NB4 (cell line): ENCODE measurements at regions not wholly inside any gene's neighbourhood (a gene's known extent, or its start where the extent isn't known, plus 50 kb on each side); places are given as distances from the start of the nearest gene placed in this dataset.
"Not testable (repeated sequence)": the region's sequence is repeated elsewhere in the genome, so short reads cannot be mapped to it uniquely, and the experiment has no call there.

ENCODE experiments used
- DNase-seq: peaks from one replicate; pipeline ENCODE4 v3.0.0; 2010; ENCODE audit warnings: low read depth
- H3K4me3 ChIP-seq: one replicate; pipeline ENCODE4 v1.5.1; 2011; ENCODE audit warnings: mild to moderate bottlenecking, low read depth, low read length, moderate library complexity
- CTCF ChIP-seq: IDR thresholded peaks from one replicate; pipeline ENCODE4 v1.5.1; 2012; ENCODE audit warnings: low read depth, low read length
- MAX ChIP-seq: IDR thresholded peaks from 2 replicates; pipeline ENCODE4 v1.6.1; 2011; ENCODE audit warnings: low read depth, low read length
- MYC ChIP-seq: IDR thresholded peaks from 2 replicates; pipeline ENCODE4 v1.6.1; 2011; ENCODE audit warnings: low read depth, low read length
- POLR2A ChIP-seq: IDR thresholded peaks from 2 replicates; pipeline ENCODE4 v1.6.1; 2011; ENCODE audit warnings: mild to moderate bottlenecking; ENCODE audit not compliant: insufficient read length; ENCODE audit errors: extremely low read depth

GRCh38 chr4:103947617-103948016 lies 227.8 kb upstream of the TACR3 start:
- no peak overlapping the region for H3K4me3 ChIP-seq
- TF ChIP-seq CTCF, result no peak
- TF ChIP-seq MAX, result no peak
- no peak for TF ChIP-seq POLR2A
- no peak for TF ChIP-seq MYC
- no peak for DNase-seq

GRCh38 chr4:103946621-103947268 lies 227.0 kb upstream of the TACR3 start:
- H3K4me3 ChIP-seq, DNase-seq: not testable (repeated sequence)

GRCh38 chr4:103938488-103938887 lies 218.7 kb upstream of the TACR3 start:
- no peak overlapping the region for H3K4me3 ChIP-seq
- TF ChIP-seq POLR2A (no peak), CTCF (no peak), MAX (no peak), MYC (no peak)
- no peak for DNase-seq

- TF ChIP-seq POLR2A (no peak), CTCF (no peak), MAX (no peak), MYC (no peak)
- DNase-seq, result no peak
- no peak overlapping the region for H3K4me3 ChIP-seq
Observed at GRCh38 chr4:103936653-103937145, 216.9 kb upstream of the TACR3 start.

- peak; percentile 53 for DNase-seq
- TF ChIP-seq POLR2A, result no peak
- TF ChIP-seq CTCF, result peak; percentile 48
- TF ChIP-seq MYC, result no peak
- TF ChIP-seq MAX, result no peak
- H3K4me3 ChIP-seq, result no peak overlapping the region
Observed at GRCh38 chr4:103934178-103934789, 214.5 kb upstream of the TACR3 start.

GRCh38 chr4:103928370-103928769 lies 208.6 kb upstream of the TACR3 start:
- TF ChIP-seq MAX (no peak), MYC (no peak), POLR2A (no peak), CTCF (no peak)
- no peak for DNase-seq

More at GRCh38 chr4:103928370-103928769, 208.6 kb upstream of the TACR3 start:
- H3K4me3 ChIP-seq, result no peak overlapping the region
